LNCAP (cell line): ENCODE measurements at regions not wholly inside any gene's neighbourhood (a gene's known extent, or its start where the extent isn't known, plus 50 kb on each side); places are given as distances from the start of the nearest gene placed in this dataset.

Source experiments
- CTCF ChIP-seq: fragments of 450-650 bp; IDR thresholded peaks from 2 replicates; pipeline ENCODE4 v1.5.1; 2017; ENCODE audit warnings: mild to moderate bottlenecking

DNA sequence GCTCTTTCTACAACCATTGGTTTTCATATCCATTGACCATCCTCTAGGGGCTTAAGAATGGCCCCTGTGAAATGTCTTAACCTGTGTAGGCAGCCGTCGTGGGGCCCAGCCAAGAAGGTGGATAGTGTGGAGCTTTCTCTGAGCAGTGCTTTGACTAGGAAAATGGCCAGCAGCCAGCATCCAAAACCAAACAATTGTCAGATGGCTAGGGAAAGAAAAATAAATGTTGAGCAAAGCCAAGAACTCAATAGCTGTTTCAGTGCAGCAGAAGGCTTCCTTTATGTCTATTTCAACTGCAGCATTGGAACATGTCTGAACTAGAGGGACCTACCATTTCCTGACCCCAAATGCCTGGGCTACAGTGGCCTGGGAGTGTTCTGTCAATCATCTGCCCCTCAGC is 374.9 kb downstream of the TLE4 start:
- TF ChIP-seq CTCF: no peak

GRCh38 chr9:79945495-79945894 is 373.7 kb downstream of the TLE4 start:
- no peak for TF ChIP-seq CTCF

- no peak for TF ChIP-seq CTCF
Measured at GRCh38 chr9:79945016-79945415, 373.3 kb downstream of the TLE4 start.

DNA sequence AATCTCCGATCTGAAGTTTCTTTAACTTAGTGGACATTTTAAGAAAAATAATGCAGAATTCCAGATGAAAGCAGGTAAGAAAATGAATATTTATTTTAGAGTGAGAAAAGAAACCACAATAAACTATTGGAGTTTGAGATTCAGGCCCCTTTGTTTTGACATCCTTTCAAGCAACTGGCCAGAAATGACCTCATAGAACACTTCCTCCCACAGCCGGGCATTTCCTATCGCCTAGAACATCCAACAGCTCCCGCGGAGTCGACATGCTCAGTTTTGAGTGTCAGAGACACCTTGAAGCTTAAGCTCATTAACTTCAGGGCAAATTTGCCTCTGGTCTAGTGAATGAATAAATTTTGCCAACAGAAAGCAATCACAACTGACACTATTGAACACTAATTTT is 369.2 kb downstream of the TLE4 start:
- no peak for TF ChIP-seq CTCF

DNA sequence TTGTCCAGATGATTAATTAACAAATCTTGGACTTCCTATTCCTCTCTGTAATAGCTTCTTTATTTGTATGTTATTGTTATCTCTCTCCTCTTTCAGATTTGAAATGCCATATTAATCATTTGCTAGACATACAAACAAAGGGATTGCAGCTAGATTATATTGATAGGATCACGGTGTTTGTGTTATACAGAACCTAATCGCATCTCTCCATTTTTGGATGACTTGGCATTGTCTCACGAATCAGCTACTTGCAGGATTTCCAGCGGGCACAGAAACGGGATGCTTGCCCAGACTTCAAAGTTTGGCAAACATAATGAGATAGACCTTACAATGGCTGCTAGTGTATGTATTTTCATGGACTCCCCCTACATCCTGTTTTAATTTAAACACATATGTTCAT is 368.1 kb downstream of the TLE4 start:
- TF ChIP-seq CTCF: no peak

DNA sequence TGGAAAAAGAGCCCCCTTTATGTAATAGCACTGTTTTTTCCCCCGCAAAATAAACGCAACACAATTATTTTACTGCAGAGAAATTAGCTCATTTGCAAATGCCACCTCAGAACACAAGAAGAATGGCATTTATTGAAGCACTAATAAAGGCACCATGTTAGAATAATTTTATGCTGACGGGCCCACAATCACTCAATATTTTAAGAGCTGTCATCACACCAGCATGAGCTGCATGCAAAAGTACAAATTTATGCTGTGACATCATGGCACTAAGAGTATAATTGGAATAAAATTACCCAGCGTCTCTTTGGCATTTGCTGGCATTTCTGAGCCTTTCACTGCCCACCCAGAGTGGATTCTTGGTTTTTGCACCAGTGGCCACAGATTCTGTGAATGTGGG is 364.6 kb downstream of the TLE4 start:
- TF ChIP-seq CTCF: no peak

- TF ChIP-seq CTCF: no peak
Measured at GRCh38 chr9:79929285-79929684, 357.5 kb downstream of the TLE4 start.

GRCh38 chr9:79928661-79929223 is 357.0 kb downstream of the TLE4 start:
- TF ChIP-seq CTCF: no peak
